ENCODE measurements at regions not wholly inside any gene's neighbourhood (a gene's known extent, or its start where the extent isn't known, plus 50 kb on each side); places are given as distances from the start of the nearest gene placed in this dataset.

- Histone ChIP-seq H4K20me1 (no peaks in the 10 kb centered on the region), H3K4me2 (no peak overlapping the region), H3K9me3 (replicated peaks in 1 of 11) (no peaks in the 10 kb centered on the region; a peak in 1 of 22 replicates), H3K27ac (no peak overlapping the region), H3K9ac (no peak overlapping the region), H3K27me3 (no peaks in the 10 kb centered on the region), H3K4me3 (no peak overlapping the region), H3K36me3 (no peaks in the 10 kb centered on the region), H3K4me1 (no peaks in the 10 kb centered on the region)
- no peak for TF ChIP-seq Cebpa-rat (IDR thresholded peaks at IDR 0.05)
These were observed 153.3 kb downstream of the IBTK start for GRCh38 chr6:82094166-82094806.

GRCh38 chr6:82088978-82089771 lies 158.4 kb downstream of the IBTK start:
- no peak for TF ChIP-seq Cebpa-rat (IDR thresholded peaks at IDR 0.05)
- H3K9me3 ChIP-seq (replicated peaks in 1 of 11), result no peaks in the 10 kb centered on the region
- H4K20me1 ChIP-seq, result no peaks in the 10 kb centered on the region
- no peaks in the 10 kb centered on the region for H3K36me3 ChIP-seq
- H3K27ac ChIP-seq, result no peak overlapping the region
- H3K4me1 ChIP-seq, result no peaks in the 10 kb centered on the region
- H3K4me2 ChIP-seq, result no peak overlapping the region
- H3K4me3 ChIP-seq, result no peak overlapping the region
- H3K27me3 ChIP-seq, result no peaks in the 10 kb centered on the region
- H3K9ac ChIP-seq, result no peak overlapping the region

DNA sequence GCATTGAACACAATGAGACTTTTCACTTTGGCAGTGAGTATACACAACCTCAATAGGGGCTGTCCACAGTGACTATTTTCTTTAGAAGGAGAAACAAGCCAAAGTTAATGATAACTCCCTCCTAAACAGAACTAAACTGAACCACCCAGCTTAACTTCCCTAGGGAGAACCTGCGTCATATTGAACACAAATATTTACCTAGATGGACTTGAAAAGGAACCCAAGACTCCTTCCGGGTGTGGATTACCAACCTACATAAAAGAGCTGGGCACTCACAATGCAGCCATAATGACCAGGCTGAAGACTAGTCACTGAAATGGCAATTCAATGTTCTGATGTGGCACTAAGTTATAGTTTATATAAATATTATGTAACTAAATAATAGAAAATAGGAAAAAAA lies 160.6 kb downstream of the IBTK start:
- Histone ChIP-seq H3K4me1 (no peaks in the 10 kb centered on the region), H3K27me3 (no peaks in the 10 kb centered on the region), H3K36me3 (no peaks in the 10 kb centered on the region), H3K27ac (no peak overlapping the region), H3K9ac (no peak overlapping the region), H4K20me1 (no peaks in the 10 kb centered on the region), H3K4me2 (no peak overlapping the region), H3K4me3 (no peak overlapping the region), H3K9me3 (replicated peaks in 1 of 11) (no peaks in the 10 kb centered on the region)
- TF ChIP-seq Cebpa-rat (IDR thresholded peaks at IDR 0.05), result no peak

GRCh38 chr6:82085701-82086100 lies 161.8 kb downstream of the IBTK start:
- no peak overlapping the region for H3K9ac ChIP-seq
- no peak overlapping the region for H3K4me2 ChIP-seq
- no peak for TF ChIP-seq Cebpa-rat (IDR thresholded peaks at IDR 0.05)
- H4K20me1 ChIP-seq, result no peaks in the 10 kb centered on the region
- no peaks in the 10 kb centered on the region for H3K9me3 ChIP-seq (replicated peaks in 1 of 11)
- H3K36me3 ChIP-seq, result no peaks in the 10 kb centered on the region
- no peak overlapping the region for H3K4me3 ChIP-seq
- no peaks in the 10 kb centered on the region for H3K4me1 ChIP-seq
- no peaks in the 10 kb centered on the region for H3K27me3 ChIP-seq
- H3K27ac ChIP-seq, result no peak overlapping the region

DNA sequence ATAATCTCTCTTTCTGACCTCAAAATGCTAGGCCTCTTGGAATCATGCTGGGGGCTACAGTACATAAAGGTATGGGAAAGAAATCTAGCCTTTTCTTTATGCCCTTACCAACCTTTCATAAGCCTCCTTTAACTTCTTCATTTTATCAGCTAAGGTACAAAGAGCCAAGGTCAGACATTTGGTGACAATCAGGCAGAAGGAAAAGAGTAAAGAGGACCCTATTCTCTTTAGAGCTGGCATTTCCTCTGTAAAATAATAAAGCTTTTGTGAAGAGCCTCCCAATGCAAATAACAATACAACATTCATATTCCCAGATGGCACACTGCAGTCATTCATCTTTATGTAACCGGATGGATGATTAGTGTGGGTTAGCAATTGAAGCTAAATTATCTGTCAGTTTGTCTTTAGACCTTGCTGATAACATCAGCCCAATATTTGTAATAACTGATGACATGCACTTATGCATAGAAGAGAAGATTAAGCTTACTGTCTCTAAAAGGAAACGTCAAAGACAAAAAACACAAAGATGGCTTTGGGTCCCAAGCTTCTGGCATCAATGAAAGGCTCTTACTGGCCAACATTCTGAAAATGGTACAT lies 163.1 kb downstream of the IBTK start:
- no peaks in the 10 kb centered on the region for H3K36me3 ChIP-seq
- H3K4me1 ChIP-seq, result no peaks in the 10 kb centered on the region
- H3K4me3 ChIP-seq, result no peak overlapping the region
- H3K9me3 ChIP-seq (replicated peaks in 1 of 11), result no peaks in the 10 kb centered on the region
- no peak overlapping the region for H3K27ac ChIP-seq
- no peak for TF ChIP-seq Cebpa-rat (IDR thresholded peaks at IDR 0.05)
- H3K4me2 ChIP-seq, result no peak overlapping the region
- no peak overlapping the region for H3K9ac ChIP-seq
- H3K27me3 ChIP-seq, result no peaks in the 10 kb centered on the region
- H4K20me1 ChIP-seq, result no peaks in the 10 kb centered on the region

DNA sequence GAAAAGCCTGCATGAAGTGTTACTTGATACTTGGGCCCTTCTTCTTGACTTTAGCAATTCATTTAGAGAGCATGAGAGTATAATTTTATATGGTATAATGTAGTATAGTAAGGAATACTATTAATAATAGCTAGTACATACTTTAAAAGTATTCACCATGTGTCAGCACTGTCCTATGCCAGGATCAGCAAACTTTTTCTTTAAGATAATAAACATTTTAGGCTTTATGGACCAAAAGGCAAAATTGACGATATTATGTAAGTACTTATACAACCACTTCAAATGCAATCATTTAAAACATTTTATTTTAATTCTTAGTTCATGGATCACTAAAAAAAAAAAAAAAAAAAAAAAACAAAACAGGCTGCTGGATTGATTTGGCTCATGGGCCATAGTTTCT lies 163.9 kb downstream of the IBTK start:
- H3K27me3 ChIP-seq, result no peaks in the 10 kb centered on the region
- H3K36me3 ChIP-seq, result no peaks in the 10 kb centered on the region
- no peak overlapping the region for H3K27ac ChIP-seq
- H4K20me1 ChIP-seq, result no peaks in the 10 kb centered on the region
- H3K4me3 ChIP-seq, result no peak overlapping the region
- no peak for TF ChIP-seq Cebpa-rat (IDR thresholded peaks at IDR 0.05)
- H3K9ac ChIP-seq, result no peak overlapping the region
- no peak overlapping the region for H3K4me2 ChIP-seq
- H3K9me3 ChIP-seq (replicated peaks in 1 of 11), result no peaks in the 10 kb centered on the region
- H3K4me1 ChIP-seq, result no peaks in the 10 kb centered on the region

GRCh38 chr6:82080767-82081166 lies 166.8 kb downstream of the IBTK start:
- no peak overlapping the region for H3K27ac ChIP-seq
- H4K20me1 ChIP-seq, result no peaks in the 10 kb centered on the region
- no peaks in the 10 kb centered on the region for H3K9me3 ChIP-seq (replicated peaks in 1 of 11)
- no peaks in the 10 kb centered on the region for H3K27me3 ChIP-seq
- no peak overlapping the region for H3K4me3 ChIP-seq
- TF ChIP-seq Cebpa-rat (IDR thresholded peaks at IDR 0.05), result no peak
- no peak overlapping the region for H3K9ac ChIP-seq
- no peaks in the 10 kb centered on the region for H3K36me3 ChIP-seq
- H3K4me2 ChIP-seq, result no peak overlapping the region
- peaks cover 0 to 6% (median 0%) of the 10 kb centered on the region in 10 experiments; a peak in 1 of 20 replicates for H3K4me1 ChIP-seq

DNA sequence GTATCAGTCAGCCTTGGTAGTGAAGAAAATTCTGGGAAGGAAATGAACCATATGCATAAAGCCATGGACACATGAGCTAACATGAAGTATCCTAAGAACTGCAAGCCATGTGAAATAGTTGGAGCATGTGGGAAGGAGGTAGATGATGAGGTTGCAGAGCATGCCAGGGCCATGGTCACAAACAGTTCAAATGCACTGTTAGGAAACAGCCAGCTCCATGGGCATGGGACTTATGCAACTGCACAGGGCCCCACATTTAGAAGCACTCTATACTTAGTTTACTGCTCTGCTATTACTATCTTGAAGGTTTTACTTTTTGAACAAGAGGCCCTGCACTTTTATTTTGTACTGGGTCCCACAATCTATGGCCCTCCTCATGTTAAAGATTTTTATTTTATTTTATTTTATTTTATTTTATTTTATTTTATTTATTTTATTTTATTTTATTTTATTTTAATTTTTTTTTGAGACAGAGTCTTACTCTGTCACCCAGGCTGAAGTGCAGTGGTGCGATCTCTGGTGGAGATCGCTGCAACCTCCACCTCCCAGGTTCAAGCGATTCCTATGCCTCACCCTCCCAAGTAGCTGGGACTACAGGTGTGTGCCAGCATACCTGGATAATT lies 169.1 kb downstream of the IBTK start:
- H3K4me3 ChIP-seq, result no peak overlapping the region
- no peak overlapping the region for H3K4me2 ChIP-seq
- no peaks in the 10 kb centered on the region for H3K36me3 ChIP-seq
- no peaks in the 10 kb centered on the region for H3K9me3 ChIP-seq (replicated peaks in 1 of 11)
- no peaks in the 10 kb centered on the region for H4K20me1 ChIP-seq
- peaks cover 0 to 6% (median 0%) of the 10 kb centered on the region in 10 experiments; a peak in 1 of 20 replicates for H3K4me1 ChIP-seq
- TF ChIP-seq Cebpa-rat (IDR thresholded peaks at IDR 0.05), result no peak
- H3K9ac ChIP-seq, result no peak overlapping the region
- H3K27ac ChIP-seq, result no peak overlapping the region
- no peaks in the 10 kb centered on the region for H3K27me3 ChIP-seq

- no peak for TF ChIP-seq Cebpa-rat (IDR thresholded peaks at IDR 0.05)
- no peaks in the 10 kb centered on the region for H4K20me1 ChIP-seq
These were observed 170.6 kb downstream of the IBTK start for GRCh38 chr6:82076916-82077315.

More at GRCh38 chr6:82076916-82077315, 170.6 kb downstream of the IBTK start:
- Histone ChIP-seq H3K36me3 (no peaks in the 10 kb centered on the region), H3K27ac (no peak overlapping the region), H3K4me3 (no peak overlapping the region), H3K4me2 (no peak overlapping the region), H3K9me3 (replicated peaks in 1 of 11) (no peaks in the 10 kb centered on the region), H3K9ac (no peak overlapping the region), H3K4me1 (peaks cover 0 to 6% (median 0%) of the 10 kb centered on the region in 10 experiments; a peak in 2 of 20 replicates), H3K27me3 (no peaks in the 10 kb centered on the region)

Data from BLaER1 treated with 17β-estradiol and CSF1 and Interleukin-3, amounts not matched to agents 10 nM and 100 nM (cell line).